Left renal cortex interstitium (tissue), 4 donors: ENCODE measurements at regions not wholly inside any gene's neighbourhood (a gene's known extent, or its start where the extent isn't known, plus 50 kb on each side); places are given as distances from the start of the nearest gene placed in this dataset.
A peak's percentile ranks its signal among the peaks of the same experiment; 100 is the strongest.

Experiments
- DNase-seq, 4 donors: peaks; one replicate each; pipeline ENCODE4 v3.0.0-alpha.2; 2013; ENCODE audit warnings: low read depth in 4 of 4, low spot score in 2 of 4, missing footprints in 1 of 4

DNA sequence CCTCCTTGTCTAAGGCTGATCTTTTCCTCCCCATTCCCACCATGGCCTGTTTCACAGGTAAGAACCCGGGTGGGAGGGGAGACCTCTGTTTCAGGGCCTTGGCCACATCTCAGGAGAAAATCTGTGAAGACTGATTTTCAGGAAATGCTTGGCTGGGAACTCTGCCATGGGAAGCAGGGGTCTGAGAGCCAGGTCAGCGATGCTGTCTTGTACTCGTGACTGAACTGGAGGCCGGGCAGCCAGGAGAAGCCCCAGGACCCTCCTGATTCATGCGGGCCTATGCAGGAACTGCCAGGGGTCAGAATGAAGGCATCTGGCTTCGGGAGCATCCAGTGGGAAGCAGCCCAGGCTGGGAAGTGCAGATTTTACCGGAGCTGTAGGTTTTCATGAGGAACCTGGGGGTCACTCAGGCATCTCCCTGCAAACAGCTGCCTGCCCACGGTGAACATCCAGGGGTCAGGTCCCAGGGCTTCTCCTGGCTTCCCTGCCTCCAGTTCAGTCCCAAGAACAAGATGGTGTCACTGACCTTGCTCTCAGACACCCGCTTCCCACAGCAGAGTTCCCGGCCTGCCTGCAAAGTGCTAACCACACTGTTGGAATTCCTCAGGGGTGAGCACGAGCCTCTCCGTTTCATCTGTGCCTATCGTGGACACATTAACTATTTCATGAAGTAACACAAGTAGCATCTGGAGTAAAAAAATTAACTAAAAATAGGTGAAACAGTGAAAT is 90.2 kb upstream of the SULF2 start:
- no peak for DNase-seq

DNA sequence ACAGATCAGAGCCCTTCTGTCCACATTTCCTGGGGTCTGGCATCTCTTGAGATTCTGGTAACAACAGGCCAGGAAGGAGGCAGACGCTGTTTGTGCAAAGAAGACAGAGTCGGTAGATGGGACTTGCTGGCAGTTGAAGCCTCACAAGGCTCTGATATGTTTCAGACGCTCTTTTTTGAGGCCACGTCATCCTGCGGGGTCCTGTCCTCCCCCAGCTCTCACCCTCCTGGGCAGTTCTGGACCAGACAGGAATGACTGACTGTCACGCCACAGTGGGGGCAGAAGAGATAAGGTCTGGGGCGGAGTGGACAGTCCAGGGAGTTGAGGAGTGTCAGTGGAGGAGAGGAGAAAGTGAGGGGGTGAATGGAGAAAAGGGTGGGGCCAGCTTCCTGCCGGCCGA is 87.1 kb upstream of the SULF2 start:
- no peak for DNase-seq

DNA sequence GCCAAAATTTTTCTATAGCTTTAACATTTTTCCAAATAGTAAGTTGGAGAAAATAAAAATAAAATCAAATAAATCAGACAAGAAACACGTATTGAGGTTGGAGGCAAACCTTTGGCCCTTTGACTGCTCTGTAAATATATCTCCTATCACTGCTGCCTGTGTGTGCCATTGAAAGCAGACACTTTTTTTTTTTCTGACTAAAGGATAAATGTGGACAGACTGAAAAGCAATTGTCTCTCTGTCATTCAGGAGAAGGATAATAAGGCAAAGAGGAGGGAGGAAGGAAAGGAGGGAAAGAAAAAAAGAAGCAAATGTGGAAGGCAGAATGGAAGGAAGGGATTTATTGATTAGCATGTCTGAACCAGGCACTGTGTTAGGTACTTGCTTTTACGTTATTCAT is 85.2 kb upstream of the SULF2 start:
- no peak for DNase-seq

DNA sequence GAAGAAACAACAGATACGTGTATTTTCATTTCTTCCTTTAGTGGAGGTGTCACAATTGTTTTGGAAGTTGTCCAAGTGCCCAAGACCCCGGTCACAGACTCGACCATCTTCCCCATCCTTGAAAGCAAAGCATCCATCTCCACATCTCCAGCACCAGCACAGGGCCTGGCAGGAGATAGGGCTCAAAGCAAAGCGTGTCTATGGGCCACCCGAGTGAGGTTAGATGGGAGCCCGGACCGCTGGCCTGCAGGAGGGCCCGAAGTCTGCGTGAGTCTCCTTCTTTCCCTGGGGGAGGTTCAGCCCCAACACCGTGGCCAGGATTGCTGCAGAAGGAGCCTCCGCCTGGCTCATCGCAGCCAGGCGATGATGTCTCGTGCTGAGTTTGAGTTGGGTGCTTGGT is 83.5 kb upstream of the SULF2 start:
- no peak for DNase-seq

DNA sequence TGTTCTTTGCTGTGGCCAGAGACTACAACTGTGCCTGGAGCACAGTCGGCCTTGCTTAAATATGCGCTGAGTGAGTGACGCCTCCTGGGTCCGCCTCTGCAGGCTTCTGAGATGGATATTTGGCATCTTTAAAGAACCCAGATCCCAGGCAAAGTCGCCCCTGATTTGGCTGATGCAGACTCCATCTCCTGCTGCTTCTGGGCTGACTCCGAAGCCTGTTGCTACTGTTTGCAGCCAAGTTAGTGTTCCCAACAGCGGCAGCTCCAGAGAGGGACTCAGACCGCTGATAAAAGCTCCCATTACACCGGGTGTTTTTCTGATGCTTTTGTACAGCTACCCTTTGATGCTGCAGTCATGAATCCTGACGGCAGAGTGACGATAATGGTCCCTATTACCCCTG is 83.0 kb upstream of the SULF2 start:
- DNase-seq = no peak

DNA sequence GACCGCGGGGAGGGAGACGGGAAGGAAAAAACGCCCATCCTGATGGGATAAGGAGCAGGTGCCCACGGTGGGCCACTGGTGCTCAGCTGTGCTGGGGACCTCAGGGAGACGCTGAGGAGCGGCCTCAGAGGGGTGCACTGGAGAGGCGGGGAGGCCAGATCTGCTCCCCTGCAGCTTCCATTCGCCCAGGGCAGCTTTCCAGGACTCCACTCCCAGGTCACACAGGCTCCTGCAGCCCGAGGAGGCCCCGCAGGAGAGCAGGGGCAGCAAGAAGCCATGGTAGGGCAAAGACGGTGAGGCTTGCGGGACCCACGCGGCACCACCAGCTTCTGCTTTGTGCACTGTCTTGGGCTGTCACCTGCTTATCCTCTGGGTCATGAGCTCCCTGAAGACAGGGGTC is 82.5 kb upstream of the SULF2 start:
- DNase-seq = no peak

DNA sequence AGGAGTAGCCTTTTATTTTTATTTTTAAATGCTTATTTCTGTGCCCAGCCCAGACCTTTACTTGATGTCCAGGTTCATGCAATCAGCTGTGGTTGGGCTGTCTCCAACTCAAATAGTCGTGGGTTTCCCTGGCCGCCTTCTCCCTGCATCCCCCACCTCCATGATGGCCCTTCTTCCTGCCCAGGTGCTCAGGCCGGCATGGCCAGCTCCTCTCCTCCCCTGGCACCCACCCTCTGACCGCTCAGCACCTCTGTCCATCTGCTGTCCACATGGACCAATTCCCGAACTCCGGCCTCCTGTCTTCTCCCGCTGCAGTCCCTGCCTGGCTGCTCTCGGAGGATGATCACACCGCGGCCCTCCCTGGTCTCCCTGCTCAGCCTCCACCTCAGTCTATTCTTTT is 81.2 kb upstream of the SULF2 start:
- DNase-seq = no peak

DNA sequence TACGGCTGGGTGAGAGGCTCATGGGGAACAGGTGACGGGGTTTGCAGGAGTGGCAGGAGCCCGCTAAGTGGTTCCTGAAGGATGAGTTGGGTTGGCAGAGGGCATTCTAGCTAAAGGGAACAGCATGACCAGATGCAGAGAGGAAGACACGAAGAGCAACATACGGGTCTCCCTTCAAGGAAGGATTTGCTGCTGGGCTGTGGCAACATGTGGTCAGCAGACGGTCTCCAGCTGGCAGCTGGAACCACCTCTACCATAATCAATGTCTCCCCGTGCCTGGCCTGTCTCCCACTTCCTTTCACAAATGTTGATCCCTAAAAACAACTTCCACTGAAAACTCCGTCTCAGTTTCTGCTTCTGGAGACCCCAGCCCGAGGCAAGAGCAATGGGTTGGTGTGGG is 80.6 kb upstream of the SULF2 start:
- no peak for DNase-seq

DNA sequence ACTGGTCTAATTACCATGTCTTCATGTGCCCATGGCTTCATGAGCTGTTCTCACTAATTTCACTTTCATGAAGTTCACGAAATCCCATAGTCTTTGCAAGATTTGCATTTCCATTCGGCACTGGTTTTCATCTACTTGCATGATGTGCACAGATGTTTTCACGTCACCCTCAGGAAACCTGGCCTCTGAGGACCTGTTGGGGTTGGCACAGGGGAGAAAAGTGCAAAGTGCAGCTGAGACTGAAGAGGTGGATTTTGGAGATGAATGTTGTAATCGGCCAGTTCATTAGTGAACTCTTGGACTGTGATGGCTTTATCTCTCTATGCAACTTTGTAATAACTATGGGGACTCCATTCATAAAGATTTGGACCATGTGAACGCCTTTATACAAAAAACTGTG is 80.2 kb upstream of the SULF2 start:
- no peak for DNase-seq

DNA sequence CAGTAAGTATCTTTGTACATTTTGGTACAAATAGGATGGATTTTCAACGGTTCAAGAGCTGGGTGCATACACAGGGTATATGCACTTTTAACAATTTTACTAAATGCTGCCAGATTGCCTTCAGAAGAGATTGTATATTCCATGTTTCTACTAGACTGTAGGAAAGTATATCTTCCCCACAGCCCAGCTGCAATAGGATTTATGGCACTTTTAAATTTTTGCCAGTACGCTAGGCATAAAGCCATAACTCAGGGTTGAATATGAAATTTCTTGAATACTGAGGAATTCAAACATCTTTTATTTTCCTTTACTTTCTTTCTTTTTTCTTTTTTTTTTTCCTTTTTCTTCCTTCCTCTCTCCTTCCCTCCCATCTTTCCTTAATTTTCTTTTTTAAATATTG is 78.7 kb upstream of the SULF2 start:
- no peak for DNase-seq

DNA sequence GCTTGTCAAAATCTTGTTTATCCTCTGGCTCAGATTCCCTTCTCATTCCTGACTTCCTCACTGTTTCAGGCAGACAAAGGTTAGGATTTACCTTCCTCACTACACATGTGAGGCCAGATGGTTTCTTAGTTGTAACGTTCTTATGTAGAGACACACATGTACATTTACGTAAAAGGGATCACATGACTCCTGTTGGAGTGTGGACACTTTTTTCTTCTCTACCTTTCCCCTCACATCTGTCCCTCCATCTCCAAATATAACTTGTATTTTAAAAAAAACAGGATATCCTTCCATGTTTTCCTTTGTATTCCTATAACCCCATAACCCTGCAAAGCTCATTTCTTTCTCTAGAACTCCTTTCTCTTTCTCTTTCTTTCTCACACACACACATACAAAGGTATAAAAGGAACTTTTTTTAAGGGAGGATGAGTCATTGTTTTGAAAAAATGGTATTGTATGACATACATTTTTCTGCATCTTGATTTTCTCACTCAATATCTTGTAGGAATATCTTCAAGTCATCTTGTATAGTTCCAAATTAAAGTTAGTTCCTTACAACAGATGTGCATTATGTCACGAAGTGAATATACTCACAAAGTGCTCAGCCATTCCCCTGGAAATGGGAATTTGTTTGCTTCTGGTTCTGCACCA is 78.2 kb upstream of the SULF2 start:
- no peak for DNase-seq

DNA sequence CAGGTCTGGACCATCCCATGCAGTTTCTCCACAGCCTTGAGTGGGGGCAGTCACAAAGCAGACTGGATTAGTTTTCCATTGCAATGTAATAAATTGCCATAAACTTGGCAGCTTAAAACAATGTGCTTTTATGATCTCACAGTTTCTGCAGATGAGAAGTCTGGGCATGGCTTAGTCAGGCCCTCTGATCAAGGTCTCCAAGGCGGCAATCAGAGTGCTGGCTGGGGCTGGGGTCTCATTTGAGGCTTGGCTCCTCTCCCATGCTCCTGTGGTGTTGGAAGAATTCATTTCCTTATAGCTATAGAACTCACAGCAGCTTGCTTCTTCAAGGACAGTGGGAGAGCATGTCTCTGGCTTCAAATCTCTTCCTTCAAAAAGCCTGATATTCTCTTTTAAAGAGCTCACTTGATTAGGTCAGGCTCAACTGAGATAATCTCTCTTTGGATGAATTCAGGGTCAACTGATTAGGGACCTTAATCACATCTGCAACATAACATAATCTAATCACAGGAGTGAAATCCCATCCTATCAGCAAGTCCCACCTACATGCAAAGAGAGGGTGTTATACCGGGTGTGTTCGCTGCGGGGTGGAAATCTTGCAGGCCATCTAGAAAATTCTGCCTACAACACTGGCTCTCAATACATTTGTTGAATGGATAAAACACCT is 77.4 kb upstream of the SULF2 start:
- DNase-seq = no peak

DNA sequence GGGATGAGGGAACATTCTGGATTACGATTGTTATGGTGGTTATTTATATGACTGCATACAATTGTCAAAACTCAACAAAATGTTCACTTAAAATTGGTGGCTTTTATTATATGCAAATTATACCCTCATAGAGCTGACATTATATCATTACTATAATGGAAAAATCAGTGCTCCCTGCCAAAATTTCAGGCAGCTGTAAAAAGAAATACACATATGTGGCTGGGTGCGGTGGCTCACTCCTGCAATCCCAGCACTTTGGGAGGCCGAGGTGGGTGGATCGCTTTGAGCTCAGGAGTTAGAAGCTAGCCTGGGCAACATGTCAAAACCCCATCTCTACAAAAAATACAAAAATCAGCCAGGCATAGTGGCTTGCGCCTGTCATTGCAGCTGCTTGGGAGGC is 75.8 kb upstream of the SULF2 start:
- no peak for DNase-seq

DNA sequence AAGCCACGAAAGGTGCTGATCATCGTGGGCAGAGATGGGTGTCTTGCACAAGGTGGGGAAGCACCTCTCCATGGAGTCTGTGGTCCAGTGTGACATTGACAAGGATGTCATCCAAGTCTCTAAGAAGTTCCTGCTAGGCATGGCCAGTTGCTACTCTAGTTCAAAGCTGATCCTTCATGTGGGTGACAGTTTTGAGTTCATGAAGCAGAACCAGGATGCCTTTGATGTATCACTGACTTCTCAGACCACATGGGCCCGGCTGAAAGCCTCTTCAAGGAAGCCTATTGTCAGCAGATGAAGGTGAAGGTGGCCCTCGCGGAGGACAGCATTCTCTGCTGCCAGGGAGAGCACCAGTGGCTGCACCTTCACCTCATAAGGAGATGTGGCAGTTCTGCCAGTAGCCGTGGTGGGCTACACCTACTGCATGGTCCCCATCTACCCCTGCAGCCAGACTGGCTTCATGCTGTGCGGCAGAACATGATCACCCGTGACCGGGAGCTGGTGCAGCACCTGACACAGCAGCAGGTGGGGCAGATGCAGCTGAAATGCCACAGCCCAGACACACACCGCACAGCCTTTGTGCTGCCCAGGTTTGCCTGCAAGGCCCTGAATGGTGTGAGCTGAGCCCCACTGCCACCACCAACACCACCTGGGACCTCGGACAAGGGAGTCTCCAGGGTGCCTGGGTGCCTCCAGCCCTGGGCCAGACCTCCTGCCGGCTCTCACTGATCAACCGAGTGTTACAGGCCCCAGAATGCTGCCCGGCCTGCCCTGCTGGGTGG is 75.0 kb upstream of the SULF2 start:
- no peak for DNase-seq

DNA sequence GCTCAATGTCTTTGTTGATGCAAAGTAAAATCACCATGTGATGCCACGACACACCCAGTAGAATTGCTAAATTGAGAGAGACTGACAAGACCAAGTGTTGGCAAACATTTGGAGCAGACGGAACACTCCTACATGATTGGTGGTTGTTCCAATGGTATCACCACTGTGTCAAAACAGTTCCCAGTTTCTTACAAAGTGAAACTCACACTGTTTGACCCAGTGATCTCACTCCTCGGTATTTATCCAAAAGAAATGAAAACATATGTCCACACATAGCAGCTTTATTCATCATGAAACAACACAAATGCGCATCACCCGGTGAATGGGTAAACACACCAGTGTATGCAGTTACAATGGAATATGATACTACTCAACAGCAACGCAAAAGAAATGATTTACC is 74.0 kb upstream of the SULF2 start:
- DNase-seq = no peak

DNA sequence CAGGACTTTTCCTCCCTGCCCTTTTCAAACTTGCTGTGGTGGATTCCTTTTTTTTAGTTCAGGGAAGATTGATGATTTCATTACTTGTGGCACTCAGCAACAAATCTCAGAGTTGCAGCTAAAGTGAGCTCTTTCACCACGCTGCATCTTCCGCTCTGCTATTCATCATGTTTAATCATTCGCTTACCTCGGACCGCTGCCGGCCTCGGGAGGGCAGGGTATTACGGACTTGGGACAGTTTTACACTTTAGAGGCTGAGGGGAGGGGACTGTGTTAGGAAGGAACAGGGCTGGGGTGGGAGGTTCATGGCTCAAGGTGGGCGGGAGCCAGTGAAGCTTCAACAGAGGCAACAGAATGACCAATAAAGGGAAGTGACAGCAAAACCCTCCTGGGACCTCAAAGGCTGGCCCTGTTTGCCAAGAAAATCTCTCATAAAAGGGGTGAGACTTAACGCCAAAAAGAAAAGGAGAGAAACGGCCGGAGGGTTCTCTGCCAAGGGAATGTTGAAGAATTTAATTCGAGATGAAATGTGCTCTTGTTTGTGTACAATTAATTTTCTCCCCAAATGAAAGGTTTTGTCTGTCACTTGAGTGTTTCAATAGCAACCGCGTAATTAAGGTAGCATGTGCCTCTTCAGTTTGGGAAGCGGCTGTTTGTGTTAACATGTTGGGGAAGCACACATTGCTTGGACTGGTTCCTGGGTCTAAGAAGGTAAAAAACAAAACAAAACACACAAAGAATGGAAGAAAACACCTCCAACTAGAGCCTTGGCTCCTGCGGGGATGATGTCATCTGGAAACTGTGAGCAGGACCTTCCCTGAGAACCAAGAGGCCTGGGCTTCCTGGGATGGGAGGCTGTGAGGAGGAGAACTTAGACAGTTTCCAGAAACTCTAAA is 72.5 kb upstream of the SULF2 start:
- peak; percentile 54 to 75 (median 62) for DNase-seq

DNA sequence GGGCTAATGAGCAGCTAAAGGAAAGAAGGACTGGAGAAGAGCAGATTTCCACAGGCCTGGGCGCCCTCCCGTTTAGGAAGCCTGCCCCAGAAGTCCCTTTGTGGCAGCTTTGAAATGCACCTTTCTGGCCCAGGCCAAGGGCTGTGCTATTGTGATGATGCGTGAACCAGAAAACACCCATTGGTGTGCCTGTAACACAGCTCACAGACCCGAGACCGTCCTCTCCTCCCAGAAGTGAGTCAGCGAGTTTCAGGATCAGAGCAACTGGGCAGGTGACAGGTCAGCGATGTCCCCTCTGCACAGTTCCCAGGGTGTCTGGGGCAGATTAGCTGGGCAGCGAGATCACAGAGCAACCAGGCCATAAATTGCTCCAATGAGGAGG is 71.9 kb upstream of the SULF2 start:
- no peak for DNase-seq

DNA sequence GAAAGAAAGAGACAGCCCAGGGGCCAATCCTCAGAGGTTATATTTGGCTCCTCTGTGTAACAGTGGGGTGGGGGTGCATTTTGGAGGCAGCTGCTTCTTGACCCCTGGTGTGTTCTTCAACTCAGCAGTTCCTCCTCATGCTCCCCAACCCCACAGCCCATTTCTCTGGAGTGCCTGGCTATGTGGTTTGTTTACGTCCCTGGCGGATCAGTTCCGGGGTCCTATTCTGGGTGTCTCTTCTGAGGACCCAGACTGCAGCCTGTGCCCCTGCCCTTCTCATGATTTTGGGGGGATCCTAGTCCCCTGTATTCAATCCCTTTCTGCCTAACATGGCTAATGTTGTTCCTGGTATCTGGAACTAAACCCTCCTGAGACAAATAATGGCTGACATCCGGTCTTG is 70.5 kb upstream of the SULF2 start:
- DNase-seq = no peak

DNA sequence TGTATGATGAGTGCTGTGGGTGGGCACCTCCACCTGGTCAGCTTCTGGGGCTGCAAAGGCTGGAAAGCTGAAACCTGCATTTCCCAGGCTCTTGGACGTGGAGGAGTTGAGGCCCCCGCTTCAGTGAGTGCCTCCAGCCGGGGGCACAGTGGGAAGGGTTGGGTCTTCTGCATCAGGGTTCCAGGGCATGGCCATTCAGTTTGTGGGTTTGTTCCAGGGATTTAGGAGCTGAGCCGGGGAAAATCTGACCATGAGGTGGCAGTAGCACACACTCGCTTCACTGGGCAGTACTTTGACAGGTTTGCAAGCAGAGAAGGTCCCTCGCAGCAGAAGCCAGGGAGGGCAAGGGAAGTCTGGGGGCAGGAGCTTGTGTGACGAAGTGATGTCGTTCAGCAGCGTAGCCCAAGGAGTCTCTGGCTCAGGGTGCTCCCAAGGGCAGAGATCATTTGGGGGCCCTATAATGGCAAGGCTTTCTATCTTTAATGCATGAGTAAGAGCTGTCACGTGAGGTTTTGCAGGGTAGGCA is 69.5 kb upstream of the SULF2 start:
- no peak for DNase-seq

DNA sequence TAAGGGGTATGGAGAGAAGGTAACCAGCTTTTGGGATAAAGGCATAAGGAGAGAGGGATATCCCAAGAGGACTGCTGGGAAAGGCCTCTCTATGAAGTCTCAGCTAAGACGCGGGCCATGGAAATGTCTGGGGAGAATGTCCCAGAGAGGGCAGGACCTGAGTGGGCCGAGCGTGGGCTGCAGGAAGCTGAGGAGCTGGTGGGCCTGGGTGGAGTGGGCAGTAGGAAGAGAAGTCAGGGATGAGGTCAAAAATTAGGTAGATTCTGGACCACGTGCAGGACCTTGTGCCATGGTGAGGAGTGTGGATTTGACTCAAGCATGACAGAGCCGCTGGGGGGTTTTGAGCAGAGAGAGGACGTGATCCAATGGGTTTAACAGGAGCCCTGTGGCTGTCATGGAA is 66.5 kb upstream of the SULF2 start:
- no peak for DNase-seq
